LNCAP (cell line): ENCODE measurements at regions not wholly inside any gene's neighbourhood (a gene's known extent, or its start where the extent isn't known, plus 50 kb on each side); places are given as distances from the start of the nearest gene placed in this dataset.

Source experiments
- TF ChIP-seq, protein P1 (sequence below): fragments of 450-650 bp; IDR thresholded peaks from 2 replicates; pipeline ENCODE4 v1.5.1; 2017; ENCODE audit warnings: mild to moderate bottlenecking

DNA sequence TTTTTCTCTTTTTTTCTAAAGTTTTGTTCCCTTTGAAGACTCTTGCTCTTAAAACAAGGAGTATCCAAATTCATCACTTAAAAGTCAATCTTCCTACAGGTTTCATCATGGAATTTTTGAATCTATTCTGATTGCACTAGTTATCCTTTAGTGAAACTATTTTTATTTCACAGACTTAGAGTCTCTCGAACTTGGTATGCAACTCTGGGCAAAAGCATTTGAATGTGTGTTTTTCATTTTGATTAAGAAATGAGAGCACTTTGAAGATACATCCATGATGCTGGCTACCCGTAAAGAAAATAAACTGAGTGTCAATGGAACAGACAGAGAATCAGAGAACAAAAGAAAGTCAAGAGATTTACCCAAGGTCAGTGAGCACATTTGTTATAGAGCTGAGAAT is 586.5 kb downstream of the EPM2A start:
- TF ChIP-seq, protein P1, sequence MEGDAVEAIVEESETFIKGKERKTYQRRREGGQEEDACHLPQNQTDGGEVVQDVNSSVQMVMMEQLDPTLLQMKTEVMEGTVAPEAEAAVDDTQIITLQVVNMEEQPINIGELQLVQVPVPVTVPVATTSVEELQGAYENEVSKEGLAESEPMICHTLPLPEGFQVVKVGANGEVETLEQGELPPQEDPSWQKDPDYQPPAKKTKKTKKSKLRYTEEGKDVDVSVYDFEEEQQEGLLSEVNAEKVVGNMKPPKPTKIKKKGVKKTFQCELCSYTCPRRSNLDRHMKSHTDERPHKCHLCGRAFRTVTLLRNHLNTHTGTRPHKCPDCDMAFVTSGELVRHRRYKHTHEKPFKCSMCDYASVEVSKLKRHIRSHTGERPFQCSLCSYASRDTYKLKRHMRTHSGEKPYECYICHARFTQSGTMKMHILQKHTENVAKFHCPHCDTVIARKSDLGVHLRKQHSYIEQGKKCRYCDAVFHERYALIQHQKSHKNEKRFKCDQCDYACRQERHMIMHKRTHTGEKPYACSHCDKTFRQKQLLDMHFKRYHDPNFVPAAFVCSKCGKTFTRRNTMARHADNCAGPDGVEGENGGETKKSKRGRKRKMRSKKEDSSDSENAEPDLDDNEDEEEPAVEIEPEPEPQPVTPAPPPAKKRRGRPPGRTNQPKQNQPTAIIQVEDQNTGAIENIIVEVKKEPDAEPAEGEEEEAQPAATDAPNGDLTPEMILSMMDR = no peak

DNA sequence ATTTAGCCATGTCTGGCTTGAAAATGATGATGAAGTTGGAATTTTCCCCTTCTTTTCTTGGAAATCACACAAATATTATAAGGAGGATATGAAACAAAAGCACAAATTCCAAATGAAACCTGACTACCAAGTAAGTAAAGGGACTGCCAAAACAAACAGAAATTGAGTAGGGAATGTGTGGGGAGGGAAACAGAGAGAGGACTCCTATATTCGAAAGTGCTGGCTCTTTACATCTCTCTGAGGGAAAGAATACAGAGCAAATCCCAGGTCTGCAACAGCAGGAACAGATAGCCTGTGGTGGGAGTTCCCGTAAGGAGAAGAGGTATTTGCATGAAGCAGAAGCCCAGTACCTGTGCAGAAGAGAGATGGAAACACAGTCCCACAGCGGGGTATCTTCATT is 583.7 kb downstream of the EPM2A start:
- TF ChIP-seq, protein P1 = no peak

GRCh38 chr6:145153495-145153894 is 581.8 kb downstream of the EPM2A start:
- TF ChIP-seq, protein P1 = no peak

DNA sequence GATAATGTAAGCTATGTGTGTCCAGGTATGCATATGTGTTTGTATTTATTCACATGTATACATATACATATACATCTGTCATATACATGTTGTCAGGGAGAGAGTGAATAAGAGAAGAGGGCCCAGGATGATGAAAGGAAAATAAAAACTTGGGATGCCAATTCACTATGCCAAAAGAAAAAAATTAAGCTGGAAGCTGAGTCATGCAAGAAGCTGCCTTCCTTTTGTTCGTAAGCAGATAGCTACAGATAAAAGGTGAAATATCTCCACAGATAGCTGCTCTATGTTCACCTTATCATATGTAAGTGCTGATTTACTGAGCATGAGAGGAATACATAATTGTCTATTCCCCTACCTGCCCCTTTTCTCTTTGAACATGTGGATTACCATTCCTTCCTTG is 579.9 kb downstream of the EPM2A start:
- TF ChIP-seq, protein P1 = no peak

DNA sequence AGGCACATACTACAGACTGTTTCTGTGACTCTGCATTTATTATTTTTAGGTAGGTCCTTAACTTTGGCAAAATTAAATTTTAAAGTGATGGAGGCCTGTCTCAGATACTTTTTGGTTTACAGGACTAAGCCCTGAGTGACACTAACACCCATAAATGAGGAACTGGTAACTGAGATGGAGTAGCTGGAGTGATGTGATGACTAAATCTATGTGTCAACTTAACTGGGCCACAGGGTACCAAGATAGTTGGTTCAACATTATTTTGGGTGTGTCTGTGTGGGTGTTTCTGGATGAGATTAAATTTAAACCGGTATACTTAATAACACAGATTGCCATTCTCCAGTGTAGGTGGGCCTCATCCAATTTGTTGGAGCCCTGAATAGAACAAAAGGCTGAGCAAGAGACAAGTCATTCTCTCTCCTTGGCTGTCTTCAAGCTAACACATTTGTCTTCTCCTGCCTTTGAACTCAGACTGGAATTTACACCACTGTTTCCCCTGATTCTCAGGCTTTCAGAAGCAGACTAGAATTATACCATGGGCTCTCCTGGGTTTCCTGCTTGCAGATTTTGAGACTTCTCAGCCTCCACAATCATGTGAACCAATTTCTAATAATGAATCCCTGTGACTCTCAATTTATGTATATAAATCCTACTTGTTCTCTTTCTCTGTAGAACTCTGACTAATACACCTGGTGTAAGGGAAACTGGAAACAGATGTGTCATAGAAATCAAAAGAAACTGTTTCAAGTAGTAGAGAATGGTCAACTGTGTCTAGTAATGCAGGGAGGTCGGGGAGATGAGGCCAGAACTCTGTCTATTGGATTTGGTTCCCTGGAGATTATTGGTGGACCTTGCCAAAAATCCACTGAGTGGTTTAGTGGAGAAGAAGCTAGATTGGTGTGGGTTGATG is 579.2 kb downstream of the EPM2A start:
- TF ChIP-seq, protein P1 = no peak

DNA sequence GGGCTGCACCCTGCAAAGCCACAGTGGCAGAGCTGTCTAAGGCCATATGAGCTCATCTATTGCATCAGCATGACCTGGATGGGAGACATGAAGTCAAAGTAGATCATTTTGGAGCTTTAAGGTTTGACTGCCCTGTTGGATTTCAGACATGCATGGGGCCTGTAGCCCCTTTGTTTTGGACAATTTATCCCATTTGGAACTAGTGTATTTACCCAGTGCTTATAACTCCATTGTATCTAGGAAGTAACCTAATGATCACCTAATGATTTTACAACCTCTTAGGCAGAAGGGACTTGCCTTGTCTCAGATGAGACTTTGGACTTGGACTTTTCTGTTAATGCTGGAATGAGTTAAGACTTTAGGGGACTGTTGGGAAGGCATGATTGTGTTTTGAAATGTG is 575.4 kb downstream of the EPM2A start:
- TF ChIP-seq, protein P1 = no peak

DNA sequence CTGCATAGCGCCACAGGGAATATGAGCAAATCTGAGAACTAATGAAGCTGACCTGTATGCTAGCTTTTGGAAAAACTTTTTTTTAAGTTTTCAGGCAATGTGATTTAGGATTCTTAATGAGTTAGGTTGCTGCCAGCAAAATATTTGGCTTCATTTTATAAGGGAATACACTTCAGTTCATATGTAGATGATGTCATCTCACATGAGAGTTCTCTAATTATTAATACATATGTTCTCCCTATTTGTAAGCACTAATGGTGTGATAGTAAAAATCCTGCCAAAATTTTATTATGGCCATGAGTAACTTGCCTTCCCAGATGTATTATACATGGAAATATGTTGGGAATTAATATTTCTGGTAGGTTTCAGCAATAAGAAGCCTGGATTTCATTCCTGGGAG is 573.8 kb downstream of the EPM2A start:
- TF ChIP-seq, protein P1 = no peak
